HepG2 (cell line): ENCODE measurements at regions not wholly inside any gene's neighbourhood (a gene's known extent, or its start where the extent isn't known, plus 50 kb on each side); places are given as distances from the start of the nearest gene placed in this dataset.

Experiments
- ARID2 ChIP-seq: sonication (generic); formaldehyde crosslinking; IDR thresholded peaks from 2 replicates; pipeline ENCODE4 v1.8.1; 2022; ENCODE audit warnings: mild to moderate bottlenecking, missing genetic modification reagents, borderline replicate concordance
- ASH2L ChIP-seq: fragments of 300-600, 200-600 bp; sonication (generic); IDR thresholded peaks from 2 replicates; pipeline ENCODE4 v1.7.0; 2017; ENCODE audit warnings: low read depth, mild to moderate bottlenecking, moderate library complexity, mixed read lengths, low read length; ENCODE audit not compliant: insufficient read length
- ETV5 ChIP-seq: IDR thresholded peaks from 2 replicates; pipeline ENCODE4 v1.6.1; 2018; ENCODE audit warnings: missing biosample characterization, missing genetic modification reagents, inconsistent platforms, borderline replicate concordance
- HIVEP1 ChIP-seq: sonication (generic); formaldehyde crosslinking; IDR thresholded peaks from 2 replicates; pipeline ENCODE4 v1.4.0; 2020; ENCODE audit warnings: mild to moderate bottlenecking, missing genetic modification reagents
- HOXD1 ChIP-seq: sonication (generic); formaldehyde crosslinking; IDR thresholded peaks from 2 replicates; pipeline ENCODE4 v1.5.0; 2020; ENCODE audit warnings: missing genetic modification reagents
- NCOA5 ChIP-seq: sonication (generic); formaldehyde crosslinking; IDR thresholded peaks from 2 replicates; pipeline ENCODE4 v1.4.0; 2020; ENCODE audit warnings: missing genetic modification reagents
- PLRG1 ChIP-seq: fragments of 450-650 bp; conservative IDR thresholded peaks from 2 replicates; pipeline ENCODE4 v1.6.1; 2016
- RAD21 ChIP-seq: fragments of 450-650 bp; formaldehyde crosslinking; IDR thresholded peaks from 2 replicates; pipeline ENCODE4 v1.5.0; 2020; ENCODE audit warnings: mild to moderate bottlenecking
- RAD51 ChIP-seq: fragments of 450-650 bp; IDR thresholded peaks from 2 replicates; pipeline ENCODE4 v1.6.1; 2016; ENCODE audit warnings: borderline replicate concordance
- SMAD1 ChIP-seq: sonication (generic); formaldehyde crosslinking; IDR thresholded peaks from 2 replicates; pipeline ENCODE4 v1.4.0; 2020; ENCODE audit warnings: missing genetic modification reagents, low read depth, mild to moderate bottlenecking, borderline replicate concordance
- SMAD9 ChIP-seq: sonication (generic); formaldehyde crosslinking; IDR thresholded peaks from 2 replicates; pipeline ENCODE4 v1.5.1; 2020; ENCODE audit warnings: mild to moderate bottlenecking, missing genetic modification reagents
- SSRP1 ChIP-seq: IDR thresholded peaks from 2 replicates; pipeline ENCODE4 v1.6.1; 2016; ENCODE audit warnings: control low read depth
- TCF7 ChIP-seq: sonication (generic); IDR thresholded peaks from 2 replicates; pipeline ENCODE4 v1.6.1; 2016; ENCODE audit warnings: antibody characterized with exemption, low read depth
- YY1 ChIP-seq: IDR thresholded peaks from 2 replicates; pipeline ENCODE4 v1.6.1; 2011; ENCODE audit warnings: low read length, low read depth, moderate library complexity, mild to moderate bottlenecking; ENCODE audit not compliant: insufficient read depth, insufficient replicate concordance
- ZFP41 ChIP-seq: sonication (generic); formaldehyde crosslinking; IDR thresholded peaks from 2 replicates; pipeline ENCODE4 v1.4.0; 2020; ENCODE audit warnings: mild to moderate bottlenecking, missing genetic modification reagents, borderline replicate concordance
- ZNF10 ChIP-seq: sonication (generic); formaldehyde crosslinking; IDR thresholded peaks from 2 replicates; pipeline ENCODE4 v1.4.0; 2020; ENCODE audit warnings: mild to moderate bottlenecking, low read depth, missing genetic modification reagents, borderline replicate concordance
- ZNF30 ChIP-seq: sonication (generic); formaldehyde crosslinking; IDR thresholded peaks from 2 replicates; pipeline ENCODE4 v1.5.0; 2020; ENCODE audit warnings: mild to moderate bottlenecking, missing genetic modification reagents
- ZNF44 ChIP-seq: sonication (generic); formaldehyde crosslinking; IDR thresholded peaks from 2 replicates; pipeline ENCODE4 v1.5.1; 2020; ENCODE audit warnings: mild to moderate bottlenecking, missing genetic modification reagents
- ZNF496 ChIP-seq: sonication (generic); formaldehyde crosslinking; IDR thresholded peaks from 2 replicates; pipeline ENCODE4 v1.8.1; 2023; ENCODE audit warnings: mild to moderate bottlenecking, moderate library complexity, missing genetic modification reagents; ENCODE audit not compliant: insufficient replicate concordance
- ZNF792 ChIP-seq: IDR thresholded peaks from 2 replicates; pipeline ENCODE4 v1.6.1; 2016
- ZNF879 ChIP-seq: sonication (generic); formaldehyde crosslinking; IDR thresholded peaks from 2 replicates; pipeline ENCODE4 v1.8.1; 2023; ENCODE audit warnings: missing genetic modification reagents
- ZSCAN25 ChIP-seq: sonication (generic); formaldehyde crosslinking; IDR thresholded peaks from 2 replicates; pipeline ENCODE4 v1.8.0; 2022; ENCODE audit warnings: mild to moderate bottlenecking, missing genetic modification reagents
- TF ChIP-seq, protein P1 (sequence below): sonication (generic); formaldehyde crosslinking; IDR thresholded peaks from 2 replicates; pipeline ENCODE4 v1.4.0; 2020; ENCODE audit warnings: missing genetic modification reagents
- TF ChIP-seq, protein P2 (sequence below): sonication (generic); formaldehyde crosslinking; IDR thresholded peaks from 2 replicates; pipeline ENCODE4 v1.5.1; 2020; ENCODE audit warnings: mild to moderate bottlenecking, missing genetic modification reagents
- TF ChIP-seq, protein P3 (sequence below): sonication (generic); formaldehyde crosslinking; IDR thresholded peaks from 2 replicates; pipeline ENCODE4 v1.5.0; 2020; ENCODE audit warnings: mild to moderate bottlenecking, missing genetic modification reagents

DNA sequence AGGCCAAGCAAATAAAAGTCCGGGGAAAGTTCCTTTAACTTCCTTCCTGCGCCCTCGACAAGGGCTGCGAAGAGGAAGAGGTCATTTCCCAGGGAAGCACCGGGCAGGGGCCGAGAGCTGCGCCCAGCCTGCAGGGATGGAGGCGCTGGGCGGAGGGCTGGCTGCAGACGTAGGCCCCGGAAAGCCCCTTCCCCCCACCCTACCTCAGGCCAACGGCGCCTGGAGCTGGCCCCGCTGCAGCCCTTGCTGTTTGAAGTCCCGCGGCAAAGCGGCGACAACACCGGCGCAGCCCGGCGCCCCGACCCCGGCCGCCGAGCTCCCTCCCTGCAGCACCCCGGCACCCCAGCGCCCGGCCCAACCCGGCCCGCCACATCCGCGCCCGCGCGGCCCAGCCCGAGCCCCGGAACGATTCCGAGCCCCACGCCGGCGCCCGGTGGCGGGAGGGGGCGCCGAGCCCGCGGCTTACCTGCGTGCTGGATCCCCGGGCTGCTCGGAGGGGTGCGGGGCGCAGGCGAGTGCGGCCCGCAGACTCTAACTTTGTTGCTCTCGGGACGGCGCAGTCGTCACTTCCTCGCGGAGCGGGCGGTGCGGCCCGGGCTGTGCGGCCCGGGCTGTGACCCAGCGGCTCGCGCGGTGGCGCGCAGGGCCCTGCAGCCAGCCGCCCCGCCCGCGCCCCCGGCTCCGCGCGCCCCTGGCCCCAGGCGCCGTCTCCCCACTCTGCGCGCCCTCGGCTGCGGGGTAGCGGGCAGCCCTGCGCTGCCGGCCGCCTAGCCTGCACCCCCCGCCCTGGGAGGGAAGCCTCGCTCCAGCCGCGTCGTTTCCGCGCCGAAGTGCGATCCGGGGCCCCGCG is 64.8 kb upstream of the PTGR2 start (continued):
- TF ChIP-seq ASH2L (peak; percentile 36), ARID2 (CRISPR knock-in tag) (no peak), SMAD9 (CRISPR knock-in tag) (no peak), TCF7 (no peak), SSRP1 (no peak), ZNF30 (CRISPR knock-in tag) (no peak), NCOA5 (CRISPR knock-in tag) (no peak), PLRG1 (no peak), HIVEP1 (CRISPR knock-in tag) (no peak), YY1 (peak; percentile 13), ZNF10 (CRISPR knock-in tag) (no peak), ZSCAN25 (CRISPR knock-in tag) (peak; percentile 65), HOXD1 (CRISPR knock-in tag) (no peak), RAD21 (CRISPR knock-in tag) (no peak; the same call in 1 of the 2 replicates), SMAD1 (CRISPR knock-in tag) (no peak), ZNF879 (CRISPR knock-in tag) (no peak), ETV5 (CRISPR knock-in tag) (no peak; the same call in 1 of the 2 replicates), RAD51 (no peak), ZNF792 (CRISPR knock-in tag) (no peak), ZNF44 (no peak), ZNF496 (CRISPR knock-in tag) (no peak), ZFP41 (CRISPR knock-in tag) (no peak)
- TF ChIP-seq, protein P1, sequence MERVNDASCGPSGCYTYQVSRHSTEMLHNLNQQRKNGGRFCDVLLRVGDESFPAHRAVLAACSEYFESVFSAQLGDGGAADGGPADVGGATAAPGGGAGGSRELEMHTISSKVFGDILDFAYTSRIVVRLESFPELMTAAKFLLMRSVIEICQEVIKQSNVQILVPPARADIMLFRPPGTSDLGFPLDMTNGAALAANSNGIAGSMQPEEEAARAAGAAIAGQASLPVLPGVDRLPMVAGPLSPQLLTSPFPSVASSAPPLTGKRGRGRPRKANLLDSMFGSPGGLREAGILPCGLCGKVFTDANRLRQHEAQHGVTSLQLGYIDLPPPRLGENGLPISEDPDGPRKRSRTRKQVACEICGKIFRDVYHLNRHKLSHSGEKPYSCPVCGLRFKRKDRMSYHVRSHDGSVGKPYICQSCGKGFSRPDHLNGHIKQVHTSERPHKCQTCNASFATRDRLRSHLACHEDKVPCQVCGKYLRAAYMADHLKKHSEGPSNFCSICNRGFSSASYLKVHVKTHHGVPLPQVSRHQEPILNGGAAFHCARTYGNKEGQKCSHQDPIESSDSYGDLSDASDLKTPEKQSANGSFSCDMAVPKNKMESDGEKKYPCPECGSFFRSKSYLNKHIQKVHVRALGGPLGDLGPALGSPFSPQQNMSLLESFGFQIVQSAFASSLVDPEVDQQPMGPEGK: peak; percentile 27; the same call in 1 of the 2 replicates
- TF ChIP-seq, protein P2, sequence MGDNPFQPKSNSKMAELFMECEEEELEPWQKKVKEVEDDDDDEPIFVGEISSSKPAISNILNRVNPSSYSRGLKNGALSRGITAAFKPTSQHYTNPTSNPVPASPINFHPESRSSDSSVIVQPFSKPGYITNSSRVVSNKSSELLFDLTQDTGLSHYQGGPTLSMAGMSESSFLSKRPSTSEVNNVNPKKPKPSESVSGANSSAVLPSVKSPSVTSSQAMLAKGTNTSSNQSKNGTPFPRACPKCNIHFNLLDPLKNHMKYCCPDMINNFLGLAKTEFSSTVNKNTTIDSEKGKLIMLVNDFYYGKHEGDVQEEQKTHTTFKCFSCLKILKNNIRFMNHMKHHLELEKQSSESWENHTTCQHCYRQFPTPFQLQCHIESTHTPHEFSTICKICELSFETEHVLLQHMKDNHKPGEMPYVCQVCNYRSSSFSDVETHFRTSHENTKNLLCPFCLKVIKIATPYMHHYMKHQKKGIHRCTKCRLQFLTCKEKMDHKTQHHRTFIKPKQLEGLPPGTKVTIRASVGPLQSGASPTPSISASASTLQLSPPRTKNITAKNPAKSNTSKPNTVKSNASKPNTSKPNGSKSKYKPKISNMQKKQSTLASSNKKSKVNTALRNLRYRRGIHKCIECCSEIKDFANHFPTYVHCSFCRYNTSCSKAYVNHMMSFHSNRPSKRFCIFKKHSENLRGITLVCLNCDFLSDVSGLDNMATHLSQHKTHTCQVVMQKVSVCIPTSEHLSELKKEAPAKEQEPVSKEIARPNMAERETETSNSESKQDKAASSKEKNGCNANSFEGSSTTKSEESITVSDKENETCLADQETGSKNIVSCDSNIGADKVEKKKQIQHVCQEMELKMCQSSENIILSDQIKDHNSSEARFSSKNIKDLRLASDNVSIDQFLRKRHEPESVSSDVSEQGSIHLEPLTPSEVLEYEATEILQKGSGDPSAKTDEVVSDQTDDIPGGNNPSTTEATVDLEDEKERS (CRISPR knock-in tag): no peak
- TF ChIP-seq, protein P3, sequence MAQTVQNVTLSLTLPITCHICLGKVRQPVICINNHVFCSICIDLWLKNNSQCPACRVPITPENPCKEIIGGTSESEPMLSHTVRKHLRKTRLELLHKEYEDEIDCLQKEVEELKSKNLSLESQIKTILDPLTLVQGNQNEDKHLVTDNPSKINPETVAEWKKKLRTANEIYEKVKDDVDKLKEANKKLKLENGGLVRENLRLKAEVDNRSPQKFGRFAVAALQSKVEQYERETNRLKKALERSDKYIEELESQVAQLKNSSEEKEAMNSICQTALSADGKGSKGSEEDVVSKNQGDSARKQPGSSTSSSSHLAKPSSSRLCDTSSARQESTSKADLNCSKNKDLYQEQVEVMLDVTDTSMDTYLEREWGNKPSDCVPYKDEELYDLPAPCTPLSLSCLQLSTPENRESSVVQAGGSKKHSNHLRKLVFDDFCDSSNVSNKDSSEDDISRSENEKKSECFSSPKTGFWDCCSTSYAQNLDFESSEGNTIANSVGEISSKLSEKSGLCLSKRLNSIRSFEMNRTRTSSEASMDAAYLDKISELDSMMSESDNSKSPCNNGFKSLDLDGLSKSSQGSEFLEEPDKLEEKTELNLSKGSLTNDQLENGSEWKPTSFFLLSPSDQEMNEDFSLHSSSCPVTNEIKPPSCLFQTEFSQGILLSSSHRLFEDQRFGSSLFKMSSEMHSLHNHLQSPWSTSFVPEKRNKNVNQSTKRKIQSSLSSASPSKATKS: no peak
